ENCODE measurements at regions not wholly inside any gene's neighbourhood (a gene's known extent, or its start where the extent isn't known, plus 50 kb on each side); places are given as distances from the start of the nearest gene placed in this dataset.

GRCh38 chrX:150293311-150294013, 69.7 kb upstream of the MAMLD1 start:
- DNase-seq (ENCODE audit: low spot score) (no peak), FAIRE-seq (no peak)

DNA sequence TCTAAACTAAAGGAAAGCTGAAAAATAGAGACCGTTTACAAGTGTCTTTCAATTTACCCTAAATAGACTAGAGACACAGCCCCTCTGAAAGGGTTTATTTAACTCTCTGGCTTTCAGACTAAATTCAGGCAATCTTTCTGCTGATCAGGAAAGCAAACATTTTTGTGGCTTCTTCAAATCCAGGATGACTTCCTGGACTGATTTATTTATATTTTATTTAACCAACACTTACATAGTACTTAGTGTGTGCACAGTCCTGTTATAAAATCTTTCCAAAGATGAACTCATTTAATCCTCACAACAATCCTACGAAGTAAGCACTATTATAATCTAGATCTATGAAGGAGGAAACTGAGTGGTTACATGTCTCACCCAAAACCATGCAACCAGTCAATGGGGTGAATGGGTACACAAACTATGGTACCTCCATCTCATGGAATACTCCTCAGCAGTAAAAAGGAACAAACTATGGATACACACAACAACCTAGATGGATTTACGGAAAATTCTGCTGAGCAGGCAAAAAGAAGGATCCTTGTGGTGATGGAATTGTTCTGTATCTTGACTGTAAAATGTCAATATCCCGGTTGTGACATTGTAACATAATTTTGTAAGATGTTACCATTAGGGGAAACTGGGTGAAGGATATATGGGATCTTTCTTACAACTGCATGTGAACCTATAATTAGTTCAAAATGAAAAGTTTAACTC, 64.1 kb upstream of the MAMLD1 start:
- FAIRE-seq (no peak), DNase-seq (ENCODE audit: low spot score) (no peak)

DNA sequence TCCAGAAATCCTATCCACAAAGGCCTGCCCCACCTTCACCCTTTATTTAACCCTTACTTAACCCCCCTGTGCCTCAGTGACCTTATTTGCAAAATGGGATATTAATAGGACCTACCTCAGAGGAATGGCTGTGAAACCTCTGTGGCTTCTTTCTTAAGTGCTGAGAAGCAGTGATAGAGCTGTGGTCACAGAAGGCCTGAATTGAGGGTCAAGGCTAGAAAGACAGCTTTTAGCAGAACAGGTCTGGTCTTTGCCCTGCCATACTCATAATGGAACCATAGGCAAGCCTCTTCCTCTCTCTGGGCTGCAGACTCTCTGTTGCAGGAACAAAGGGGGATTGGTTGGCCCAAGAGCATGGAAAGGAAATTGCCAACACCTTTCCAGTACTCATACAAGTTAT, 63.5 kb upstream of the MAMLD1 start:
- FAIRE-seq (no peak), DNase-seq (ENCODE audit: low spot score) (no peak)

- FAIRE-seq (no peak), DNase-seq (ENCODE audit: low spot score) (no peak)
These were observed 59.6 kb upstream of the MAMLD1 start for GRCh38 chrX:150303386-150304097.

DNA sequence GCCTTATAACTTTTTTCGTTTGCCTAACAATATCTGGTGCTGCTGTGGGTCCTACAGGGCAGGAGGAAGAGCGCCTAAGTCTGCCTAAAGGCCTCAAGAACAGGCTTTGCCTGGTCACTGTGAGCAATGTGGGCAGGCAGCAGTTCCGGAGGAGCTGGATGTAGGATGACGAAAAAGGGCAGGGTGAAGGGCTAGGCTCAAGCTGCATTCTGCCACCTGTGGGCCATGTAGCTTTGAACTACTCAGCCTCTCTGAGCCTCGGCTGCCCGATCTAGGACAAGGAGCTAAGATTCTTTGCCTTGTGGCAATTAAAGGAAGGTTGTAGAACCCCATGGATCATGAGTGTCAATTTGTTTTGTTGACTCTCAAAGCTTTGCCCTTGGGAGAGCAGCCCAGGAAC, 57.1 kb upstream of the MAMLD1 start:
- no peak for DNase-seq (ENCODE audit: low spot score)
- no peak for FAIRE-seq

- FAIRE-seq (no peak), DNase-seq (ENCODE audit: low spot score) (no peak)
These were observed 55.1 kb upstream of the MAMLD1 start for GRCh38 chrX:150308041-150308440.

DNA sequence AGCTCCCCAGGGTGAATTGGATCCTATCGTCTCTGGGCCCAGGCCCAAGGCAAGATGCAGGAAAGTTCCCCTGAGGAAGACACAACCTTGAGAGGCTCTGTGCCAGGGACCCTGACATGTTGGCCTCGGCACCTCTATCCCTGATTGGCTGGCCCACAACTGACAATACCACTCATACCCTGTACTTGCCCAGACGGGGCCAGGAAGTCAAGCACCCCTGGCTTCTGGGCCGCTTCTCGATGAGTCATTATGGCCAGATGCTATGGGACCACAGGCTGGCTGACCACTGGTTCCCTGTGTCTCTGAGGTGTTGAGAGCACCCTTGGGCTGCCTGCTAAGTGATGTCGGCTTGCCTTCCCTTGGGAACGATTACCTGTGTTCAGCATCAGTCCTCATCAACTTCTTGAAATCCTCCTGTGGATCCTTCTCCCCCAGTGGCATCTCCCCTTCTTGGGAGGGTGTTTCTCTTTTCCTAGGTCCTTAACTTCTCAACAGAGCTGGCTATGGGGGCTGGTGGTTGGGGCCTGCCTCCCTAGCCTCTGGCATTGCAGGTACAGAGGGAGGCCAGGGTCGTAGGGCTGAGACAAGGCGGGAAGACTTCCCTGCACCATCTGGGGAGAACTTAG, 54.5 kb upstream of the MAMLD1 start:
- DNase-seq (ENCODE audit: low spot score): no peak
- FAIRE-seq: no peak

DNA sequence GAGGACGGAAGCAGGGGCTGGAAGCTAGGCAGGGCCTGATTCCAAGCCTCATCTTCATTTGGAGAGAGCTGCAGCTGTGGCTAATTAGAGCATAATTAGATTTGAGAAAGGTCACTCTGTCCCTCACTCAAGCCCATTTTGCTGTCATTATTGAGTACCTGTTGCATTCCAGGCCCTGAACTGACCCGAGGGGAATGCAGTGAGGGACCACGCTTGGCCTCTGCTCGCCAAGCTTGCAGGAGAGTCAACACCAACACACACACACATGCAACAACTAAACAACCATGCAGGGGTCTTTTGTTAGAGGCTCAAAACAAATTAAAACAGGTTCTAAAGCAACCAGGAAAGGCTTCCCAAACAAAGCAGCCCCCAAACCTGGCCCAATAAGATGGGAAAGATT, 52.7 kb upstream of the MAMLD1 start:
- DNase-seq (ENCODE audit: low spot score) (no peak), FAIRE-seq (no peak)

DNA sequence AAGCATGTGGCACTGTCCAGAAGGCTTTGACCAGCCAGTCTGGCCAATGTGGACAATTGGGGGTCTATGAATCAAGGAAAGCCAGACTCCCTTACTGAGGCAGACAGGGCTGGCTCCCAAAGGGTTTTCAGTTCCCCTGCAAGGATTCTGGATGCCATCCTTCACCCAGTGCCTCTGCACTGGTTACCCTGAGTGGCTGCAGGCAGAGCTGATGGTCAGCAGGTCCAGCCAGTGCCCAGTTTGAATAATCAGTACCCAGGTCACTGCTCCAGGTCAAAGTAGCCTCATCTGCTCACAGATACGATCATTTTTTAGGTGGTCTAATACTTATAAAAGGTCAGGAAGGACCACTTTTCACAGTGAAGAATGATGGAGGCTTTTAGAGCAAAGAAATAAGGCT, 52.2 kb upstream of the MAMLD1 start:
- DNase-seq (ENCODE audit: low spot score) (no peak), FAIRE-seq (no peak)

DNA sequence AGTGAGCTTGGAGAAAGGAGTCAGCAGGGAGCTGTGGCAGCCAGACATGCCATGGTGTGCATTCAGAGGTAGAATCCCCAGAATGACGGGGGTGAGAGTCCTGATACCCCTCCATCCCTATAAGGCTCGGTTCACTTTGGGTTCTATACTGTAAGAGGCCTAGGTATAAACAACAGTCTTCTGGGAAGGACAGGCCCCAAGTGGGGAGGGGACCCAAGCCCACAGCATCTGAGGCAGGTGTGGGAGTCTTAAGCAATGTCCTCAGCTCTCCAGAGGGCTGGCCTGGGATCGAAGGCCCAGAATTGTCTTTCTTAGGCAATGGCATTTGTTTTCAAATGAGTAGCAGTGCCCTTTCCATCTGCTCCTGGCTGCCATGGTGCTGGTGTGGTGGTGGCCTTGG, 50.2 kb upstream of the MAMLD1 start:
- FAIRE-seq: no peak

More for the DNA sequence above, 50.2 kb upstream of the MAMLD1 start:
- DNase-seq (ENCODE audit: low spot score): no peak
